ENCODE measurements at regions not wholly inside any gene's neighbourhood (a gene's known extent, or its start where the extent isn't known, plus 50 kb on each side); places are given as distances from the start of the nearest gene placed in this dataset.

DNA sequence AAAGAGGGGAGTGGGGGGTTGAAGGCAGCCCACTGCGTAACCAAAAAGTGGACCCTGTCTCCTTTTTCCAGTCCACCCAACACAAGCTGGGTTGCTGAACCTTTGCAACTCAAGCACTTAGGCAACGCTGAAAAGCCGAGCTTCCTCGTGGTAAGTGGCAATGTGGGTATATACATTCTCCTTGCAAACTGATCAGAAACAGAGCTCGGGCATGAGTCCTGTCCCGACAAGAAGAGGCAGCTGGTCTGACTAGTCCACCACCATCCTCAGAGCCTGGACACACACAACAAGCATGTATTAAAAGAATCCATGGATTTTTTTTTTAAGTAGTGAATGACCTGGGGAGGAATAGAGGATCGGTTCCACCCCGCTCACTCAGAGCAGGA is 240.6 kb upstream of the ZNF507 start:
- TF ChIP-seq, protein P1, sequence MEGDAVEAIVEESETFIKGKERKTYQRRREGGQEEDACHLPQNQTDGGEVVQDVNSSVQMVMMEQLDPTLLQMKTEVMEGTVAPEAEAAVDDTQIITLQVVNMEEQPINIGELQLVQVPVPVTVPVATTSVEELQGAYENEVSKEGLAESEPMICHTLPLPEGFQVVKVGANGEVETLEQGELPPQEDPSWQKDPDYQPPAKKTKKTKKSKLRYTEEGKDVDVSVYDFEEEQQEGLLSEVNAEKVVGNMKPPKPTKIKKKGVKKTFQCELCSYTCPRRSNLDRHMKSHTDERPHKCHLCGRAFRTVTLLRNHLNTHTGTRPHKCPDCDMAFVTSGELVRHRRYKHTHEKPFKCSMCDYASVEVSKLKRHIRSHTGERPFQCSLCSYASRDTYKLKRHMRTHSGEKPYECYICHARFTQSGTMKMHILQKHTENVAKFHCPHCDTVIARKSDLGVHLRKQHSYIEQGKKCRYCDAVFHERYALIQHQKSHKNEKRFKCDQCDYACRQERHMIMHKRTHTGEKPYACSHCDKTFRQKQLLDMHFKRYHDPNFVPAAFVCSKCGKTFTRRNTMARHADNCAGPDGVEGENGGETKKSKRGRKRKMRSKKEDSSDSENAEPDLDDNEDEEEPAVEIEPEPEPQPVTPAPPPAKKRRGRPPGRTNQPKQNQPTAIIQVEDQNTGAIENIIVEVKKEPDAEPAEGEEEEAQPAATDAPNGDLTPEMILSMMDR (IDR thresholded peaks at IDR 0.05; ENCODE audit: low read depth, low read length) = no peak
- TF ChIP-seq EZH2phosphoT487 (IDR thresholded peaks at IDR 0.05; ENCODE audit: low read depth) = no peak

All from OCI-LY3 (cell line).